WERI-Rb-1 (cell line): ENCODE measurements at regions not wholly inside any gene's neighbourhood (a gene's known extent, or its start where the extent isn't known, plus 50 kb on each side); places are given as distances from the start of the nearest gene placed in this dataset.

ENCODE experiments used
- DNase-seq: peaks from one replicate; pipeline ENCODE4 v3.0.0-alpha.2; 2020
- H3K27ac ChIP-seq: fragments of 250-450 bp; sonication (Bioruptor Pico); 2 replicates; pipeline ENCODE4 v1.5.1; 2020; ENCODE audit warnings: mild to moderate bottlenecking, moderate library complexity
- H3K27me3 ChIP-seq: fragments of 250-450 bp; sonication (Bioruptor Pico); 2 replicates; pipeline ENCODE4 v1.5.1; 2021; ENCODE audit warnings: mild to moderate bottlenecking, low read depth, moderate library complexity; ENCODE audit not compliant: insufficient read depth, severe bottlenecking
- H3K36me3 ChIP-seq: fragments of 250-450 bp; sonication (Bioruptor Pico); 2 replicates; pipeline ENCODE4 v1.5.1; 2020; ENCODE audit warnings: mild to moderate bottlenecking, moderate library complexity
- H3K4me3 ChIP-seq: 2 replicates; pipeline ENCODE4 v1.5.1; 2011; ENCODE audit warnings: low read depth, mild to moderate bottlenecking, control low read depth, low read length
- H3K9me3 ChIP-seq: fragments of 250-450 bp; sonication (Bioruptor Pico); 2 replicates; pipeline ENCODE4 v1.5.1; 2021; ENCODE audit warnings: mild to moderate bottlenecking, moderate library complexity; ENCODE audit not compliant: severe bottlenecking
- TF ChIP-seq, protein P1 (sequence below): IDR thresholded peaks from 2 replicates; pipeline ENCODE4 v1.5.1; 2011; ENCODE audit warnings: low read depth, mild to moderate bottlenecking, control low read depth, inconsistent platforms, low read length

DNA sequence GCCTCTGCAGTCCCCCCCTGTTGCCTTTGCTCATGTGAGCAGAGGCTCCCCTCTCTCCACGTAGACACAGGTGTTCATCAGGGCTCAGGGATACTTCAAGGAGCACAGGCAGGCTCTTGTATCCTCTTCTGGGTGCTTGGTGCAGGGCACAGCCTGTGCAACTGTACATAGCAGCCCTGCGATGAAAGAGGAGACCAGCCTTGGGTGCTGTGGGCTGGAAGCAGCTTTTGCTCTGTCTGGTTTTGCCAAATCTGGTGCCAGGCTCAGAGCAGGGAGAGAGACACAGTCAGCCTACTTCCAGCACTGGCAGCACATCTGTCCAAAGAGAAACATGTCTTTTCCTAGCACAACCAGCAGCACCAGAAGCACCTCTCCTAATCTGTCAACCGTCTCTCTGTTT is 132.1 kb downstream of the ETS2 start:
- H3K4me3 ChIP-seq = no peak overlapping the region
- DNase-seq = no peak
- H3K9me3 ChIP-seq = no peaks in the 10 kb centered on the region
- no peaks in the 10 kb centered on the region for H3K27me3 ChIP-seq
- TF ChIP-seq, protein P1, sequence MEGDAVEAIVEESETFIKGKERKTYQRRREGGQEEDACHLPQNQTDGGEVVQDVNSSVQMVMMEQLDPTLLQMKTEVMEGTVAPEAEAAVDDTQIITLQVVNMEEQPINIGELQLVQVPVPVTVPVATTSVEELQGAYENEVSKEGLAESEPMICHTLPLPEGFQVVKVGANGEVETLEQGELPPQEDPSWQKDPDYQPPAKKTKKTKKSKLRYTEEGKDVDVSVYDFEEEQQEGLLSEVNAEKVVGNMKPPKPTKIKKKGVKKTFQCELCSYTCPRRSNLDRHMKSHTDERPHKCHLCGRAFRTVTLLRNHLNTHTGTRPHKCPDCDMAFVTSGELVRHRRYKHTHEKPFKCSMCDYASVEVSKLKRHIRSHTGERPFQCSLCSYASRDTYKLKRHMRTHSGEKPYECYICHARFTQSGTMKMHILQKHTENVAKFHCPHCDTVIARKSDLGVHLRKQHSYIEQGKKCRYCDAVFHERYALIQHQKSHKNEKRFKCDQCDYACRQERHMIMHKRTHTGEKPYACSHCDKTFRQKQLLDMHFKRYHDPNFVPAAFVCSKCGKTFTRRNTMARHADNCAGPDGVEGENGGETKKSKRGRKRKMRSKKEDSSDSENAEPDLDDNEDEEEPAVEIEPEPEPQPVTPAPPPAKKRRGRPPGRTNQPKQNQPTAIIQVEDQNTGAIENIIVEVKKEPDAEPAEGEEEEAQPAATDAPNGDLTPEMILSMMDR = no peak
- H3K27ac ChIP-seq = no peak overlapping the region
- H3K36me3 ChIP-seq = no peaks in the 10 kb centered on the region

DNA sequence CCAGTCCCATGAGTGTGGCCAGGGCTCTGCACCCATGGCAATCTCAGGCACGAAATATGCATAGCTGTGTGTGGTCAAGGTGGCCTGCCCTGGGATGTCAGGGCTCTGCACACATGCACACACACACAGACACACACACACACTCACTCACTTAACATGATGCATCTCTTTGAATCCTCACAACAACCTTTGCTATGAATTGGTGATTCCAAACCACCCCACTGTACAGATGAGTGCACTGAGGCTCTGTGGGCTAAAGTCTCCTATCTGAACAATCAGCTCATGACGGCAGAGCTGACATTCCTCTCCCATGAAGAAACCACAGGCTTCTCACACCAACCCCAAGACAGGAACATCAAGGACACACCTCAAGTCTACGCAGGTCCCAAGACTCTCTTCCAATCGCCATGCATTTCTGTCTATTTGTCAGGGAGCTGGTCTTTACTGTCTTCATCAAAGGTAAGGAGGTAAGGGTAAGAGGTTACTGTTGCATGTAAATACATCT is 131.6 kb downstream of the ETS2 start:
- no peaks in the 10 kb centered on the region for H3K36me3 ChIP-seq
- no peaks in the 10 kb centered on the region for H3K27me3 ChIP-seq
- no peak for DNase-seq
- H3K27ac ChIP-seq = no peak overlapping the region
- H3K9me3 ChIP-seq = no peaks in the 10 kb centered on the region
- TF ChIP-seq, protein P1 = no peak
- H3K4me3 ChIP-seq = no peak overlapping the region

DNA sequence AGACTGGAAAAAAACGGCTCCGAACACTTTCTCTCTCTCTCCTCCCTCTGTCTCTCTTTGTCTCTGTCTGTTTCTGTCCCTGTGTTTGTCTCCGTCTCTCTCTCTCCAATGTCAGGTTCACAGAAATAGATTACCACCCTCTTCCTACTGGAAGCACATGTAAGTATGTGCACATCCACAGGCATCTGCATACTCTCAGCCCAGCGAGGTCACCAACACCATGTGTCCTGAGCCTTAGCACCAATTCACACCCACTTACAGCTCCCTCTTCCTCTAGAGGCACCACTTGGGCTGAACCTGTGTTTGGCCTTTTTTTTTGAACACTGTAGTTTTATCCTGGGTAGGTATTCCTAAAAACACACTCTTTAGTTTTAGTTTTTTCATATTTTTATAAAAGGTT is 130.5 kb downstream of the ETS2 start:
- DNase-seq = no peak
- Histone ChIP-seq H3K9me3 (no peaks in the 10 kb centered on the region), H3K36me3 (no peaks in the 10 kb centered on the region), H3K27ac (no peak overlapping the region), H3K4me3 (no peak overlapping the region), H3K27me3 (no peaks in the 10 kb centered on the region)
- TF ChIP-seq, protein P1 = no peak

DNA sequence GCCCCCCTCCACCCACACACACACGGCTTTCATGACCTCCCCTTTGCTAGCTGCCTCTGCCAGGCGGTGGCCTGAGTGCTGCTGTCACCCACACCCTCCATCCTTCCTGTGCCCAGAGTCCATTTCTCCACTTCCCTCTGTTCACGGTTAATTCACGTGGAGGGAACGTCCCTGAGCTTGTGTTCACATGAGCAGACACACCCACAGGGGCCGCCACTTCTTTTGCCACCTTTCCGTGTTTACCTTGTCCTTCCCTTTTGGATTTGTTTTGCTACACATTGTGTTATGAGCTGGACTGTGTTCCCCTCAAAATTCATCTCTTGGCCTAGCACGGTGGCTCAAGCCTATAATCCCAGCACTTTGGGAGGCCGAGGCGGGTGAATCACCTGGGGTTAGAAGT is 128.0 kb downstream of the ETS2 start:
- Histone ChIP-seq H3K4me3 (no peak overlapping the region), H3K27ac (no peak overlapping the region), H3K9me3 (no peaks in the 10 kb centered on the region), H3K36me3 (no peaks in the 10 kb centered on the region), H3K27me3 (no peaks in the 10 kb centered on the region)
- DNase-seq = no peak
- TF ChIP-seq, protein P1 = no peak

DNA sequence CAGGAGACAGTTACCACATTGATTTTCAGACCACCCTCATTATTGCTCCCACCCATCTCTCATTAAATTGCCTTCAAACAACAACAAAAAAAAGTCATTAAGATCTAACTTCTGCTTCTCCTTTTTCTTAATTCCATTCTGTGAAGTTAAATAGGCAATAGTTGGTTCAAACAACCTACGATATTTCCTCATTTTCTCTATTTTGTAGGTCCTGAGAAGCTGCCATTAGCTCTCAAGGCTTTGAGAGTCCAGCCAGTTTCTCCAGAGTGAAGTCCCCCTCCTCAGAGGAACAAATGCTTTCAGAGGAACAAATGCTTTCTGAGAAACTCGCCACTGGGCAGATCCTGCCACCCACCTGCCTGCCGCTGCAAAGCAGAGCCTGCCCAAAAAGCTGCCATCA is 125.6 kb downstream of the ETS2 start:
- Histone ChIP-seq H3K27me3 (no peaks in the 10 kb centered on the region), H3K36me3 (no peaks in the 10 kb centered on the region), H3K27ac (no peak overlapping the region), H3K9me3 (no peaks in the 10 kb centered on the region), H3K4me3 (no peak overlapping the region)
- DNase-seq = no peak
- TF ChIP-seq, protein P1 = no peak

DNA sequence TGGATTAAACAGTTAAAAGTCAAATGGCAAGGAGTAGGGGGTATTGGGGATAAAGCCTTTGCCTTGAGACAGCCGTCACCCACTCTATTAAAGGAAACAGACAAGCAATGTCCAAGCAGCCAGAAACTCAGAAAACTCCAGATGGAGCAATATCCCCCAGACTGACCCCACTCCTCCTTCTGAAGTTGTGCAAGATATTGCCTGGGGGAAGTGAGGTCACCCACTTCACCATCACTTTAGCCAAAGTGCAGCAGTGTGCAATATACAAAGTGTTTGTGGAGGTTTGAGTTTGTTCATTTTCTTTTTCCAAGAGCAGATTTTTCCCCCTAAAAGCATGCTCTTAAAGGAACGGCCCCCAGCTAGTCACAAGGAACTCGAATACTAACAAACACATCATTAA is 125.1 kb downstream of the ETS2 start:
- H3K4me3 ChIP-seq = no peak overlapping the region
- DNase-seq = no peak
- TF ChIP-seq, protein P1 = no peak
- H3K36me3 ChIP-seq = no peaks in the 10 kb centered on the region
- no peaks in the 10 kb centered on the region for H3K27me3 ChIP-seq
- H3K27ac ChIP-seq = no peak overlapping the region
- no peaks in the 10 kb centered on the region for H3K9me3 ChIP-seq
